Neural cell (in vitro differentiated cells): ENCODE measurements at regions not wholly inside any gene's neighbourhood (a gene's known extent, or its start where the extent isn't known, plus 50 kb on each side); places are given as distances from the start of the nearest gene placed in this dataset.

Experiments used
- H2AFZ ChIP-seq: fragments of 200-600, 300-800 bp; sonication (generic), shearing (Covaris generic); 2 replicates; pipeline ENCODE4 v1.6.0; 2014; ENCODE audit warnings: low read depth, mild to moderate bottlenecking, antibody characterized with exemption, low read length, moderate library complexity
- H3F3A ChIP-seq: fragments of 200-600 bp; shearing (Covaris generic); 2 replicates; pipeline ENCODE4 v1.6.1; 2016; ENCODE audit warnings: mild to moderate bottlenecking, moderate library complexity, mixed read lengths, antibody characterized with exemption, low read length; ENCODE audit not compliant: insufficient read depth, poor library complexity, severe bottlenecking
- H3K27ac ChIP-seq: fragments of 200-600, 300-800 bp; sonication (generic), shearing (Covaris generic); 2 replicates; pipeline ENCODE4 v1.5.1; 2014; ENCODE audit warnings: mild to moderate bottlenecking, low read length, moderate library complexity
- H3K27me3 ChIP-seq: fragments of 300-800, 200-600 bp; sonication (generic), shearing (Covaris generic); 2 replicates; pipeline ENCODE4 v1.6.0; 2014; ENCODE audit warnings: mild to moderate bottlenecking, low read depth, low read length, moderate library complexity; ENCODE audit not compliant: insufficient read depth
- H3K36me3 ChIP-seq: fragments of 300-800, 200-600 bp; sonication (generic), shearing (Covaris generic); 2 replicates; pipeline ENCODE4 v1.5.1; 2014; ENCODE audit warnings: mild to moderate bottlenecking, antibody characterized with exemption, low read length, moderate library complexity; ENCODE audit not compliant: insufficient read depth
- H3K4me2 ChIP-seq: fragments of 300-800, 200-600 bp; sonication (generic), shearing (Covaris generic); 2 replicates; pipeline ENCODE4 v1.6.0; 2014; ENCODE audit warnings: mild to moderate bottlenecking, low read length
- H3K4me3 ChIP-seq: fragments of 300-800, 200-600 bp; sonication (generic), shearing (Covaris generic); 2 replicates; pipeline ENCODE4 v1.5.1; 2014; ENCODE audit warnings: mild to moderate bottlenecking, low read length, moderate library complexity
- H3K79me2 ChIP-seq: fragments of 200-600 bp; shearing (Covaris generic); replicated peaks from 2 replicates; pipeline ENCODE4 v1.6.0; 2014; ENCODE audit warnings: mild to moderate bottlenecking, low read length, moderate library complexity; ENCODE audit not compliant: insufficient read depth
- H3K9ac ChIP-seq: fragments of 300-800, 200-600 bp; sonication (generic), shearing (Covaris generic); 2 replicates; pipeline ENCODE4 v1.6.1; 2016; ENCODE audit warnings: mild to moderate bottlenecking, low read length, mixed read lengths
- H3K9me2 ChIP-seq: fragments of 200-600 bp; shearing (Covaris generic); 2 replicates; pipeline ENCODE4 v1.6.1; 2016; ENCODE audit warnings: mild to moderate bottlenecking, low read length, mixed read lengths; ENCODE audit not compliant: insufficient read depth
- H3K9me3 ChIP-seq: fragments of 200-600, 300-800 bp; sonication (generic), shearing (Covaris generic); 2 replicates; pipeline ENCODE4 v1.6.1; 2016; ENCODE audit warnings: mild to moderate bottlenecking, mixed run types, low read length, moderate library complexity, mixed read lengths
- H4K20me1 ChIP-seq: fragments of 200-600 bp; shearing (Covaris generic); 2 replicates; pipeline ENCODE4 v1.6.1; 2016; ENCODE audit warnings: mild to moderate bottlenecking, mixed run types; ENCODE audit not compliant: insufficient read depth
- CTCF ChIP-seq: fragments of 450-650 bp; IDR thresholded peaks from 2 replicates; pipeline ENCODE4 v1.5.1; 2014; ENCODE audit warnings: antibody characterized with exemption, mild to moderate bottlenecking, moderate library complexity; ENCODE audit not compliant: poor library complexity, severe bottlenecking
- EP300 ChIP-seq: fragments of 450-650 bp; conservative IDR thresholded peaks from 2 replicates; pipeline ENCODE4 v1.6.1; 2014; ENCODE audit warnings: antibody characterized with exemption, mild to moderate bottlenecking, moderate library complexity; ENCODE audit not compliant: poor library complexity, severe bottlenecking
- EZH2 ChIP-seq: fragments of 200-600, 300-800 bp; shearing (Covaris generic), sonication (generic); IDR thresholded peaks from 2 replicates; pipeline ENCODE4 v1.6.1; 2014; ENCODE audit warnings: antibody characterized with exemption, low read length, borderline replicate concordance, mild to moderate bottlenecking; ENCODE audit not compliant: insufficient read depth, poor library complexity, severe bottlenecking
- MXI1 ChIP-seq: fragments of 450-650 bp; conservative IDR thresholded peaks from 2 replicates; pipeline ENCODE4 v1.6.1; 2014; ENCODE audit warnings: antibody characterized with exemption, mild to moderate bottlenecking; ENCODE audit not compliant: poor library complexity, severe bottlenecking
- POLR2AphosphoS5 ChIP-seq: IDR thresholded peaks from 2 replicates; pipeline ENCODE4 v1.6.1; 2012
- RAD21 ChIP-seq: fragments of 450-650 bp; conservative IDR thresholded peaks from 2 replicates; pipeline ENCODE4 v1.6.1; 2014; ENCODE audit warnings: antibody characterized with exemption, mild to moderate bottlenecking, moderate library complexity
- SMC3 ChIP-seq: fragments of 450-650 bp; conservative IDR thresholded peaks from 2 replicates; pipeline ENCODE4 v1.6.1; 2014; ENCODE audit warnings: antibody characterized with exemption, mild to moderate bottlenecking, moderate library complexity; ENCODE audit not compliant: poor library complexity
- TAF1 ChIP-seq: IDR thresholded peaks from 2 replicates; pipeline ENCODE4 v1.6.1; 2012; ENCODE audit warnings: low read depth
- TF ChIP-seq, protein P1 (sequence below): IDR thresholded peaks from 2 replicates; pipeline ENCODE4 v1.6.1; 2012; ENCODE audit warnings: borderline replicate concordance

- no peaks in the 10 kb centered on the region for H3K9me3 ChIP-seq
- H3K9ac ChIP-seq: no peak overlapping the region
- no peaks in the 10 kb centered on the region for H3K9me2 ChIP-seq
- no peaks in the 10 kb centered on the region for H3F3A ChIP-seq
- H3K4me3 ChIP-seq: no peak overlapping the region
- no peaks in the 10 kb centered on the region for H4K20me1 ChIP-seq
- no peaks in the 10 kb centered on the region for H3K79me2 ChIP-seq
- no peak overlapping the region for H3K27ac ChIP-seq
- H2AFZ ChIP-seq: no peak overlapping the region
- H3K4me2 ChIP-seq: no peak overlapping the region
- no peaks in the 10 kb centered on the region for H3K36me3 ChIP-seq
- no peaks in the 10 kb centered on the region for H3K27me3 ChIP-seq
- no peak for TF ChIP-seq POLR2AphosphoS5
- TF ChIP-seq TAF1: no peak
These were observed 122.3 kb upstream of the COL3A1 start for GRCh38 chr2:188851826-188852225.

DNA sequence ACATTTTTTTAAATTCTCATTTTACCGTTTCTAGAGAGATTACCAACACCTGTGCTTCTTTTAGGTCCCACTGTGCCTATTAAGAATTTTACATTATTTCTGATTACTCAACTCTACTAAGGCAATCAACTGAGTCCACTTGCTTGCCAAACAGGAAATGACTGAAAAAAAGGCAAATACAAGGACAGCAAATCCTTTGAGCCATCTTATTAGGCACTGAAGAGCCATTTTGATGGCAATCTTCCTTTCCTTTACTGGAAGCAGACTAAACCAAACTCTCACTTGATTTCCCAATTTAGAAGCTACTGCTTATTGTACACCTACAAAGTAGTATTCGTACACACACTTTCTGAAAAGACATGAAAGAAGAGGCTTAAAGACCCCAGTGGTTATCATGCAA is 121.4 kb upstream of the COL3A1 start:
- no peaks in the 10 kb centered on the region for H3K27me3 ChIP-seq
- H3K79me2 ChIP-seq: no peaks in the 10 kb centered on the region
- no peak overlapping the region for H3K4me3 ChIP-seq
- no peak overlapping the region for H3K4me2 ChIP-seq
- no peak overlapping the region for H3K9ac ChIP-seq
- H3F3A ChIP-seq: no peaks in the 10 kb centered on the region
- no peaks in the 10 kb centered on the region for H3K9me3 ChIP-seq
- no peak overlapping the region for H2AFZ ChIP-seq
- H3K9me2 ChIP-seq: no peaks in the 10 kb centered on the region
- no peak overlapping the region for H3K27ac ChIP-seq
- no peaks in the 10 kb centered on the region for H3K36me3 ChIP-seq
- TF ChIP-seq EZH2 (no peak), CTCF (no peak), TAF1 (no peak), RAD21 (no peak), SMC3 (no peak), POLR2AphosphoS5 (no peak), MXI1 (no peak), EP300 (no peak)
- TF ChIP-seq, protein P1, sequence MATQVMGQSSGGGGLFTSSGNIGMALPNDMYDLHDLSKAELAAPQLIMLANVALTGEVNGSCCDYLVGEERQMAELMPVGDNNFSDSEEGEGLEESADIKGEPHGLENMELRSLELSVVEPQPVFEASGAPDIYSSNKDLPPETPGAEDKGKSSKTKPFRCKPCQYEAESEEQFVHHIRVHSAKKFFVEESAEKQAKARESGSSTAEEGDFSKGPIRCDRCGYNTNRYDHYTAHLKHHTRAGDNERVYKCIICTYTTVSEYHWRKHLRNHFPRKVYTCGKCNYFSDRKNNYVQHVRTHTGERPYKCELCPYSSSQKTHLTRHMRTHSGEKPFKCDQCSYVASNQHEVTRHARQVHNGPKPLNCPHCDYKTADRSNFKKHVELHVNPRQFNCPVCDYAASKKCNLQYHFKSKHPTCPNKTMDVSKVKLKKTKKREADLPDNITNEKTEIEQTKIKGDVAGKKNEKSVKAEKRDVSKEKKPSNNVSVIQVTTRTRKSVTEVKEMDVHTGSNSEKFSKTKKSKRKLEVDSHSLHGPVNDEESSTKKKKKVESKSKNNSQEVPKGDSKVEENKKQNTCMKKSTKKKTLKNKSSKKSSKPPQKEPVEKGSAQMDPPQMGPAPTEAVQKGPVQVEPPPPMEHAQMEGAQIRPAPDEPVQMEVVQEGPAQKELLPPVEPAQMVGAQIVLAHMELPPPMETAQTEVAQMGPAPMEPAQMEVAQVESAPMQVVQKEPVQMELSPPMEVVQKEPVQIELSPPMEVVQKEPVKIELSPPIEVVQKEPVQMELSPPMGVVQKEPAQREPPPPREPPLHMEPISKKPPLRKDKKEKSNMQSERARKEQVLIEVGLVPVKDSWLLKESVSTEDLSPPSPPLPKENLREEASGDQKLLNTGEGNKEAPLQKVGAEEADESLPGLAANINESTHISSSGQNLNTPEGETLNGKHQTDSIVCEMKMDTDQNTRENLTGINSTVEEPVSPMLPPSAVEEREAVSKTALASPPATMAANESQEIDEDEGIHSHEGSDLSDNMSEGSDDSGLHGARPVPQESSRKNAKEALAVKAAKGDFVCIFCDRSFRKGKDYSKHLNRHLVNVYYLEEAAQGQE: no peak
- no peaks in the 10 kb centered on the region for H4K20me1 ChIP-seq

DNA sequence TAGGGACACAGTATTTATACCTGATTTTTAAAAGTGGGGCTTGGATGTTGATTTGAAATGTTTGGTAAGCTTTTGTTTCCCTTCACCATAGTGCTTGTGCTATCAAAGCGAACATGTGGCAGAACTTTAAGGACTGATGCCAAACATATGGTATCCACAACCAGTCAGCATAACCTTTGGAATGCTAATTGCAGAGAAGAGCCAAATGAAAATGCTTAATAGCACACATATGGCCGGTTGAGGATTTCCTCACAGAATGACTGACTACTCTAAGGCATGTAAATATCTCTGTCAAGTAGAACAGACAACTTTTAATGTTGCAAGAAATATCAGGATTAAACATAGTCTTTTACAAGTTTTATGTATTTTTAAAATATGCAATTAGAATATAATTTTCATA is 120.9 kb upstream of the COL3A1 start:
- TF ChIP-seq EP300 (no peak), CTCF (no peak)
- TF ChIP-seq, protein P1: no peak
- Histone ChIP-seq H3K27ac (no peak overlapping the region), H3K36me3 (no peaks in the 10 kb centered on the region), H3K9me2 (no peaks in the 10 kb centered on the region), H3K4me2 (no peak overlapping the region), H2AFZ (no peak overlapping the region), H3K9me3 (no peaks in the 10 kb centered on the region), H3K79me2 (no peaks in the 10 kb centered on the region), H3K27me3 (no peaks in the 10 kb centered on the region), H3K9ac (no peak overlapping the region), H3F3A (no peaks in the 10 kb centered on the region), H3K4me3 (no peak overlapping the region), H4K20me1 (no peaks in the 10 kb centered on the region)
